ENCODE measurements at regions not wholly inside any gene's neighbourhood (a gene's known extent, or its start where the extent isn't known, plus 50 kb on each side); places are given as distances from the start of the nearest gene placed in this dataset.

DNA sequence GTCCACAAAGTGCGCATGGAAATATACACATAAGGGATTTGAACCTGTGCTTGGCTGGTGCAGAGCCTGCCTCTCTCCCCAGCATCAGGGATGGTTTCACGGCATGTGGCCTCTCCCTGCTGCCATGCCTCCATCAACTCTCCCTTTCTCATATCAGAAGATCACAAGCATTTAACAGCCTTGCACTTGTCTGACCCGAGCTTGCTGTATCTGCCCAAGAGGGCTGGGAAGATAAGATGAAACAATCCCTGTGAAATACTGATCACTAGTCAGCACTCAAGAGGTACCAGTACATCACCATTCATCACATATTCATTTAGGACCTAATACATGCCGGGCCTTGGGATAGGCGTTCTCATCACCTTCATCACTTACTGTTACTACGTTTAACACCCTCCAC is 107.6 kb upstream of the ARHGEF3 start:
- TF ChIP-seq, protein P1, sequence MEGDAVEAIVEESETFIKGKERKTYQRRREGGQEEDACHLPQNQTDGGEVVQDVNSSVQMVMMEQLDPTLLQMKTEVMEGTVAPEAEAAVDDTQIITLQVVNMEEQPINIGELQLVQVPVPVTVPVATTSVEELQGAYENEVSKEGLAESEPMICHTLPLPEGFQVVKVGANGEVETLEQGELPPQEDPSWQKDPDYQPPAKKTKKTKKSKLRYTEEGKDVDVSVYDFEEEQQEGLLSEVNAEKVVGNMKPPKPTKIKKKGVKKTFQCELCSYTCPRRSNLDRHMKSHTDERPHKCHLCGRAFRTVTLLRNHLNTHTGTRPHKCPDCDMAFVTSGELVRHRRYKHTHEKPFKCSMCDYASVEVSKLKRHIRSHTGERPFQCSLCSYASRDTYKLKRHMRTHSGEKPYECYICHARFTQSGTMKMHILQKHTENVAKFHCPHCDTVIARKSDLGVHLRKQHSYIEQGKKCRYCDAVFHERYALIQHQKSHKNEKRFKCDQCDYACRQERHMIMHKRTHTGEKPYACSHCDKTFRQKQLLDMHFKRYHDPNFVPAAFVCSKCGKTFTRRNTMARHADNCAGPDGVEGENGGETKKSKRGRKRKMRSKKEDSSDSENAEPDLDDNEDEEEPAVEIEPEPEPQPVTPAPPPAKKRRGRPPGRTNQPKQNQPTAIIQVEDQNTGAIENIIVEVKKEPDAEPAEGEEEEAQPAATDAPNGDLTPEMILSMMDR (IDR thresholded peaks at IDR 0.05; ENCODE audit: insufficient read depth, low read length, poor library complexity, severe bottlenecking), result no peak
- Histone ChIP-seq H3K36me3 (ENCODE audit: control insufficient read depth, insufficient read depth, low read length) (no peaks in the 10 kb centered on the region), H3K27me3 (ENCODE audit: control insufficient read depth, insufficient read depth, low read length) (no peaks in the 10 kb centered on the region), H3K4me3 (ENCODE audit: low read depth, low read length) (no peak overlapping the region)
- DNase-seq (ENCODE audit: low read depth), result no peak

DNA sequence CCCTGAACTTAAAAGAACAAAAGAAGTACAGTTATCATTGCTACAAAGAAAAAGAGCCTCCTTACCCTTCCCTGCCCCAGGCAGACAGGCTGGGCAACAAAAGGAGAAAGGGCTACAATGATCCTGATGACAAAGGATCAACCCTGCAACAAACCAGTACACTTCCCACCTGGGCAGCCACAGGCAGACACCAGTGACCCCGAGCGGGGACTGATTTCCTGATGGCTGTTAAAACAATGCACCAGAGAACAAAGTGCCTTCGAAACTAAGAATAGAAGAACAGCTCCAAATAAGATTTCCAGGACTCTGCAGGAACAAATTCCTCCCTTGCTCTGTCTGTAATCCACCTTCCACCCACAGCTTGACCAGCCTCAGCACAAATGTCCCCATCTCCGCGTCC is 106.3 kb upstream of the ARHGEF3 start:
- TF ChIP-seq, protein P1 (IDR thresholded peaks at IDR 0.05; ENCODE audit: insufficient read depth, low read length, poor library complexity, severe bottlenecking), result no peak
- H3K4me3 ChIP-seq (ENCODE audit: low read depth, low read length), result no peak overlapping the region
- H3K27me3 ChIP-seq (ENCODE audit: control insufficient read depth, insufficient read depth, low read length), result no peaks in the 10 kb centered on the region
- no peaks in the 10 kb centered on the region for H3K36me3 ChIP-seq (ENCODE audit: control insufficient read depth, insufficient read depth, low read length)
- no peak for DNase-seq (ENCODE audit: low read depth)

GRCh38 chr3:56904552-56905215 is 102.9 kb upstream of the ARHGEF3 start:
- Histone ChIP-seq H3K27me3 (ENCODE audit: control insufficient read depth, insufficient read depth, low read length) (no peaks in the 10 kb centered on the region), H3K4me3 (ENCODE audit: low read depth, low read length) (no peak overlapping the region), H3K36me3 (ENCODE audit: control insufficient read depth, insufficient read depth, low read length) (no peaks in the 10 kb centered on the region)
- TF ChIP-seq, protein P1 (IDR thresholded peaks at IDR 0.05; ENCODE audit: insufficient read depth, low read length, poor library complexity, severe bottlenecking), result no peak
- no peak for DNase-seq (ENCODE audit: low read depth)

DNA sequence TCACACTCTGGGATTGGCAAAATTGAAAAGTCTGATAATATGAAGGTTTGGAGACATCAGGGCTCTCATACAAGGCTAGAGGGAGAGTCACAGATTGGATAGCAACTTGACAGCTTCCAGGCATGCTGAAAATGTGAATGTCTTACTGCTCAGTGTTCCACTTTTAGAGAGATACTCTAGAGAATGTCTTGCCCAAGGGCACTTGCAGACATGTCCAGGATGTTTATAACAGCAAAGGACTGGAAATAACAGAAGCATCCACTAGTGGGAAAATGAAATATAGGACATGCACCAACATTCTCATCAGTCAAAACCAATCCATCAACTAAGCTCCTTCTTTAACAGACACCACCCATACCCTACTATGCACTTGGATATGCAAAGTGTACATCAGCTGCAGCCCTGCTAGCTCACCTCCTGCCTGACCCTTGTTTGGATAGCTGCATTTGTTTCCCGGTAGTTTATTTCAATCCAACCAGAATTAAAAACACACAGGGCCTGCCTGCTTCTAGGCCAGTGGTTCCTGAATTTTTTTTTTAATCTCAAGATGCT is 101.6 kb upstream of the ARHGEF3 start:
- Histone ChIP-seq H3K4me3 (ENCODE audit: low read depth, low read length) (no peak overlapping the region), H3K36me3 (ENCODE audit: control insufficient read depth, insufficient read depth, low read length) (no peaks in the 10 kb centered on the region), H3K27me3 (ENCODE audit: control insufficient read depth, insufficient read depth, low read length) (no peaks in the 10 kb centered on the region)
- TF ChIP-seq, protein P1 (IDR thresholded peaks at IDR 0.05; ENCODE audit: insufficient read depth, low read length, poor library complexity, severe bottlenecking), result no peak
- no peak for DNase-seq (ENCODE audit: low read depth)

DNA sequence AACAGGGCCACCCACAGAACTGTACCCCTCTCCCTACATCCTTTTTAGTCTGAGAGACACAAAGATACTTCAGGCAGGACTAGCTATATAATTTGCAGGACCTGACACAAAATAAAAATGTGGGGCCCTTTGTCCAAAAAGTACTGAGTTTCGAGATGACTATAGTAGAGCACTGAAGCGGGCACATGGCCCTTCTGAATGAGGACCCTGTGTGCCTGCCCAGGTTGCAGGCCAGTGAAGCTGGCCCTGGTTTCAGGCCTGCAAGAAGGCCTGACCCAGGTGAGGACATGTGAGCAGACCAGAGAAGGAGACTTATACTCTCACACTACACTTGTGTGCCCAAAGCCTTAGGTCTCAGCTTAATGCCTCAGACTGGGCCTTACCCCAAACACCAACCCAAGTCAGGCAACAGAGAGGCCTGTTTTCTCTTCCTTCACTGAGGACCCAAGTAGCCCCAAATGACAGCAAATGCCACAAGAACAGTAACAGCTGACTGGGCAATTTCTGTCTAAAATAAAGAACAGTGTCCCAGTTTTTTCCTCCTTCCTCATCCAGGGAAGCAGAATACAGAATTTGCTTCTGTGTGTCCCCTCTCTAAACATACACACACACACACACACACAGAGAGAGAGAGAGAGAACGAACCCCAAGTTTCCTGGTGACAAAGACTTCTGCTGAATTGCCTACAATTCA is 100.9 kb upstream of the ARHGEF3 start:
- Histone ChIP-seq H3K36me3 (ENCODE audit: control insufficient read depth, insufficient read depth, low read length) (no peaks in the 10 kb centered on the region), H3K27me3 (ENCODE audit: control insufficient read depth, insufficient read depth, low read length) (no peaks in the 10 kb centered on the region), H3K4me3 (ENCODE audit: low read depth, low read length) (no peak overlapping the region)
- TF ChIP-seq, protein P1 (IDR thresholded peaks at IDR 0.05; ENCODE audit: insufficient read depth, low read length, poor library complexity, severe bottlenecking), result no peak
- no peak for DNase-seq (ENCODE audit: low read depth)

Measured in kidney epithelial cell (primary cell).